Neuronal stem cell (in vitro differentiated cells): ENCODE measurements at regions not wholly inside any gene's neighbourhood (a gene's known extent, or its start where the extent isn't known, plus 50 kb on each side); places are given as distances from the start of the nearest gene placed in this dataset.
"Not testable (repeated sequence)": the region's sequence is repeated elsewhere in the genome, so short reads cannot be mapped to it uniquely, and the experiment has no call there.

ENCODE experiments used
- DNase-seq: peaks from one replicate; pipeline ENCODE4 v3.0.0-alpha.2; 2013; ENCODE audit warnings: low spot score
- H2AFZ ChIP-seq: one replicate; pipeline ENCODE4 v1.6.1; 2013; ENCODE audit warnings: mild to moderate bottlenecking, low read length, inconsistent platforms
- H2AK5ac ChIP-seq: 2 replicates; pipeline ENCODE4 v1.6.1; 2013; ENCODE audit warnings: low read depth, mild to moderate bottlenecking, inconsistent platforms, low read length, moderate library complexity, mixed read lengths
- H2BK120ac ChIP-seq: 2 replicates; pipeline ENCODE4 v1.6.1; 2013; ENCODE audit warnings: low read depth, mild to moderate bottlenecking, inconsistent platforms, low read length, moderate library complexity, mixed read lengths
- H2BK12ac ChIP-seq: one replicate; pipeline ENCODE4 v1.6.1; 2013; ENCODE audit warnings: low read length, inconsistent platforms
- H2BK15ac ChIP-seq: 2 replicates; pipeline ENCODE4 v1.6.1; 2013; ENCODE audit warnings: mild to moderate bottlenecking, low read length, inconsistent platforms, mixed read lengths
- H2BK5ac ChIP-seq: one replicate; pipeline ENCODE4 v1.6.1; 2013; ENCODE audit warnings: inconsistent platforms, mild to moderate bottlenecking, low read length, moderate library complexity
- H3K14ac ChIP-seq: one replicate; pipeline ENCODE4 v1.6.1; 2013; ENCODE audit warnings: low read length, inconsistent platforms
- H3K18ac ChIP-seq: 2 replicates; pipeline ENCODE4 v1.6.1; 2013; ENCODE audit warnings: low read length, inconsistent platforms
- H3K23ac ChIP-seq: 2 replicates; pipeline ENCODE4 v1.6.1; 2013; ENCODE audit warnings: low read depth, mild to moderate bottlenecking, mixed read lengths, low read length, inconsistent platforms; ENCODE audit not compliant: poor library complexity
- H3K27ac ChIP-seq: replicated peaks from 3 replicates; pipeline ENCODE4 v1.5.1; 2013; ENCODE audit warnings: low read length, inconsistent platforms
- H3K27me3 ChIP-seq, 3 experiments: 2 replicates each; pipeline ENCODE4 v1.6.1; 2013; ENCODE audit warnings: low read length in 3 of 3, mild to moderate bottlenecking in 2 of 3, inconsistent platforms in 1 of 3, low read depth in 1 of 3, mixed read lengths in 1 of 3, moderate library complexity in 1 of 3; ENCODE audit not compliant: control insufficient read depth in 3 of 3, insufficient read depth in 3 of 3
- H3K36me3 ChIP-seq, 2 donors: replicated peaks in 1 of 2; 2 replicates each; pipeline ENCODE4 v1.6.1; 2013; ENCODE audit warnings: low read length in 2 of 2; ENCODE audit not compliant: control insufficient read depth in 2 of 2, insufficient read depth in 2 of 2
- H3K4ac ChIP-seq: 2 replicates; pipeline ENCODE4 v1.6.1; 2013; ENCODE audit warnings: inconsistent platforms, mild to moderate bottlenecking, low read length, moderate library complexity
- H3K4me1 ChIP-seq, 2 donors: 1 replicate in 1 of 2; 2 replicates in 1 of 2; pipeline ENCODE4 v1.6.1; 2013; ENCODE audit warnings: low read length in 2 of 2, low read depth in 1 of 2; ENCODE audit not compliant: control insufficient read depth in 2 of 2, insufficient read depth in 1 of 2
- H3K4me2 ChIP-seq: one replicate; pipeline ENCODE4 v1.6.1; 2013; ENCODE audit warnings: mild to moderate bottlenecking, low read length, inconsistent platforms; ENCODE audit not compliant: insufficient read depth, poor library complexity, severe bottlenecking
- H3K4me3 ChIP-seq, 2 donors: 2 replicates each; pipeline ENCODE4 v1.5.1; 2013; ENCODE audit warnings: low read length in 2 of 2, mild to moderate bottlenecking in 2 of 2, inconsistent platforms in 1 of 2, moderate library complexity in 1 of 2
- H3K79me1 ChIP-seq: one replicate; pipeline ENCODE4 v1.6.1; 2013; ENCODE audit warnings: low read depth, mild to moderate bottlenecking, inconsistent platforms, low read length, moderate library complexity
- H3K9ac ChIP-seq: one replicate; pipeline ENCODE4 v1.6.1; 2013; ENCODE audit warnings: mild to moderate bottlenecking, low read depth, low read length, inconsistent platforms; ENCODE audit not compliant: poor library complexity
- H3K9me3 ChIP-seq, 2 donors: replicated peaks in 1 of 2; 2 replicates each; pipeline versions ENCODE3 to v1.6.1; 2013; ENCODE audit warnings: low read length in 2 of 2, mild to moderate bottlenecking in 2 of 2, inconsistent platforms in 1 of 2, low read depth in 1 of 2, mixed read lengths in 1 of 2, moderate library complexity in 1 of 2; ENCODE audit not compliant: control insufficient read depth in 2 of 2, insufficient read depth in 1 of 2
- H4K8ac ChIP-seq: one replicate; pipeline ENCODE4 v1.6.1; 2013; ENCODE audit warnings: low read depth, mild to moderate bottlenecking, inconsistent platforms, low read length, moderate library complexity
- H4K91ac ChIP-seq: one replicate; pipeline ENCODE4 v1.6.1; 2013; ENCODE audit warnings: low read length, low read depth, mild to moderate bottlenecking, inconsistent platforms; ENCODE audit not compliant: poor library complexity
- WGBS, 2 donors: extraction: QIAGEN DNeasy Blood & Tissue Kit; methylation state at CpG; one replicate each; pipeline ENCODE4 v1.1.7; 2013; ENCODE audit warnings: missing lambda C conversion rate in 2 of 2, mixed read lengths in 1 of 2; ENCODE audit not compliant: insufficient read length in 2 of 2, insufficient replicate concordance in 1 of 2; ENCODE audit errors: extremely low coverage in 2 of 2; 5-methylcytosine and 5-hydroxymethylcytosine counted together

GRCh38 chr15:98350276-98350675, 298.1 kb upstream of the IGF1R start:
- Histone ChIP-seq H3K4me1 (peaks cover 0 to 2% of the 10 kb centered on the region in 2 donors), H2BK15ac (no peak overlapping the region), H3K4me2 (no peak overlapping the region), H3K9ac (no peak overlapping the region), H3K9me3 (no peaks in the 10 kb centered on the region), H2BK5ac (no peak overlapping the region), H4K91ac (no peak overlapping the region), H3K27ac (no peak overlapping the region), H2BK12ac (no peak overlapping the region), H2AK5ac (no peak overlapping the region), H2BK120ac (no peak overlapping the region), H4K8ac (no peak overlapping the region), H3K4ac (no peak overlapping the region), H2AFZ (no peak overlapping the region), H3K14ac (no peak overlapping the region), H3K79me1 (no peaks in the 10 kb centered on the region), H3K23ac (no peak overlapping the region), H3K27me3 (no peaks in the 10 kb centered on the region), H3K4me3 (no peak overlapping the region), H3K36me3 (no peaks in the 10 kb centered on the region), H3K18ac (no peak overlapping the region)
- no CpG with 5 or more reads among the region's 2 CpGs for WGBS, 2 donors
- DNase-seq, result no peak

- H3K4ac ChIP-seq, H2AK5ac ChIP-seq, H2BK120ac ChIP-seq, H4K8ac ChIP-seq, H4K91ac ChIP-seq, H3K4me3 ChIP-seq, H3K36me3 ChIP-seq, H3K27me3 ChIP-seq, H3K79me1 ChIP-seq, H2BK15ac ChIP-seq, H3K4me1 ChIP-seq, H2AFZ ChIP-seq, H3K23ac ChIP-seq, H2BK5ac ChIP-seq, H3K27ac ChIP-seq, H3K18ac ChIP-seq, H3K14ac ChIP-seq, H3K9me3 ChIP-seq, H3K9ac ChIP-seq, H2BK12ac ChIP-seq, DNase-seq, H3K4me2 ChIP-seq: not testable (repeated sequence)
- no CpG with 5 or more reads among the region's 5 CpGs for WGBS, 2 donors
These were observed 290.1 kb upstream of the IGF1R start for GRCh38 chr15:98358274-98358673.

- Histone ChIP-seq H3K4me3 (no peak overlapping the region), H2BK5ac (no peak overlapping the region), H2AK5ac (no peak overlapping the region), H2BK12ac (no peak overlapping the region), H2AFZ (no peak overlapping the region), H3K9ac (no peak overlapping the region), H3K27ac (no peak overlapping the region), H3K27me3 (no peaks in the 10 kb centered on the region), H4K8ac (no peak overlapping the region), H4K91ac (no peak overlapping the region), H3K18ac (no peak overlapping the region), H3K36me3 (no peaks in the 10 kb centered on the region), H3K9me3 (peaks cover 0 to 3% of the 10 kb centered on the region in 2 donors), H3K4ac (no peak overlapping the region), H3K4me1 (no peaks in the 10 kb centered on the region), H3K23ac (no peak overlapping the region), H2BK120ac (no peak overlapping the region), H2BK15ac (no peak overlapping the region), H3K79me1 (no peaks in the 10 kb centered on the region), H3K14ac (no peak overlapping the region), H3K4me2 (no peak overlapping the region)
- no peak for DNase-seq
- WGBS, 2 donors, result no CpG with 5 or more reads among the region's 8 CpGs
These were observed 289.4 kb upstream of the IGF1R start for GRCh38 chr15:98358971-98359370.

- H3K27ac ChIP-seq, result no peak overlapping the region
- no peaks in the 10 kb centered on the region for H3K36me3 ChIP-seq
- WGBS, 2 donors, result no CpG with 5 or more reads among the region's 2 CpGs
These were observed 284.9 kb upstream of the IGF1R start for GRCh38 chr15:98363416-98363815.

More at GRCh38 chr15:98363416-98363815, 284.9 kb upstream of the IGF1R start:
- H2AFZ ChIP-seq, result no peak overlapping the region
- no peak overlapping the region for H2AK5ac ChIP-seq
- no peak overlapping the region for H3K4me2 ChIP-seq
- H3K9me3 ChIP-seq, result no peaks in the 10 kb centered on the region
- no peaks in the 10 kb centered on the region for H3K79me1 ChIP-seq
- H2BK15ac ChIP-seq, result no peak overlapping the region
- no peak overlapping the region for H3K4me3 ChIP-seq
- no peaks in the 10 kb centered on the region for H3K27me3 ChIP-seq
- no peak overlapping the region for H3K18ac ChIP-seq
- H3K14ac ChIP-seq, result no peak overlapping the region
- H3K4me1 ChIP-seq, result no peaks in the 10 kb centered on the region
- H2BK120ac ChIP-seq, result no peak overlapping the region
- no peak overlapping the region for H4K8ac ChIP-seq
- H3K9ac ChIP-seq, result no peak overlapping the region
- H4K91ac ChIP-seq, result no peak overlapping the region
- no peak overlapping the region for H3K23ac ChIP-seq
- H3K4ac ChIP-seq, result no peak overlapping the region
- no peak overlapping the region for H2BK12ac ChIP-seq
- no peak overlapping the region for H2BK5ac ChIP-seq
- DNase-seq, result no peak
